ENCODE measurements at regions not wholly inside any gene's neighbourhood (a gene's known extent, or its start where the extent isn't known, plus 50 kb on each side); places are given as distances from the start of the nearest gene placed in this dataset.

DNA sequence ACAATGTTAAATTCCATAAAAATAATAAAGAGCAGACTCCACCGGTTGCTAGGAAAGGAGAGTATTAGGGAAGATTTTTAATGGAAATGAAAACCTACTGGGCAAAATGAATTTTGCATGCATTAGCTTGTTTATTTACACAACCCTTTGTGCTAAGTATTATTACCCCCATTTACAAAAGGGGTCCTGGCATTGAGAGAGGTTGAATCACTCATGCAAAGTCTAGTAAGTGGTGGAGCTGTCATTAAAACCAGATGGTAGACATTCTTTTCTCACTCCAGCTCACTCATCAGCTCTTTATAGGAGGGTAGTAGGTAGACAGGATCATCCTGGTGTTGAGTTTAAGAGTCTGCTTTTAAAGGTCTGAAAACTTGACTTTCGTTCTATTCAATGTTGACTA lies 395.1 kb downstream of the PLK2 start:
- H3K27me3 ChIP-seq (replicated peaks in 1 of 7): no peaks in the 10 kb centered on the region
- peaks cover 0 to 9% (median 5%) of the 10 kb centered on the region in 8 donors for H3K9me3 ChIP-seq
- DNase-seq: no peak
- intact Hi-C loops (cut with DNase I; ENCODE audit: low total_unique reads): no loop called here
- H3K4me3 ChIP-seq: no peak overlapping the region
- TF ChIP-seq, protein P1, sequence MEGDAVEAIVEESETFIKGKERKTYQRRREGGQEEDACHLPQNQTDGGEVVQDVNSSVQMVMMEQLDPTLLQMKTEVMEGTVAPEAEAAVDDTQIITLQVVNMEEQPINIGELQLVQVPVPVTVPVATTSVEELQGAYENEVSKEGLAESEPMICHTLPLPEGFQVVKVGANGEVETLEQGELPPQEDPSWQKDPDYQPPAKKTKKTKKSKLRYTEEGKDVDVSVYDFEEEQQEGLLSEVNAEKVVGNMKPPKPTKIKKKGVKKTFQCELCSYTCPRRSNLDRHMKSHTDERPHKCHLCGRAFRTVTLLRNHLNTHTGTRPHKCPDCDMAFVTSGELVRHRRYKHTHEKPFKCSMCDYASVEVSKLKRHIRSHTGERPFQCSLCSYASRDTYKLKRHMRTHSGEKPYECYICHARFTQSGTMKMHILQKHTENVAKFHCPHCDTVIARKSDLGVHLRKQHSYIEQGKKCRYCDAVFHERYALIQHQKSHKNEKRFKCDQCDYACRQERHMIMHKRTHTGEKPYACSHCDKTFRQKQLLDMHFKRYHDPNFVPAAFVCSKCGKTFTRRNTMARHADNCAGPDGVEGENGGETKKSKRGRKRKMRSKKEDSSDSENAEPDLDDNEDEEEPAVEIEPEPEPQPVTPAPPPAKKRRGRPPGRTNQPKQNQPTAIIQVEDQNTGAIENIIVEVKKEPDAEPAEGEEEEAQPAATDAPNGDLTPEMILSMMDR (IDR thresholded peaks at IDR 0.05 in 8 of 11, conservative IDR thresholded peaks at IDR 0.05 in 3 of 11): no peak
- no peaks in the 10 kb centered on the region for H3K4me1 ChIP-seq
- no peak overlapping the region for H3K27ac ChIP-seq
- no peaks in the 10 kb centered on the region for H3K36me3 ChIP-seq
- 81 to 92% (median 88%) methylated on average over 2 of the region's 2 CpGs for WGBS, 5 donors

DNA sequence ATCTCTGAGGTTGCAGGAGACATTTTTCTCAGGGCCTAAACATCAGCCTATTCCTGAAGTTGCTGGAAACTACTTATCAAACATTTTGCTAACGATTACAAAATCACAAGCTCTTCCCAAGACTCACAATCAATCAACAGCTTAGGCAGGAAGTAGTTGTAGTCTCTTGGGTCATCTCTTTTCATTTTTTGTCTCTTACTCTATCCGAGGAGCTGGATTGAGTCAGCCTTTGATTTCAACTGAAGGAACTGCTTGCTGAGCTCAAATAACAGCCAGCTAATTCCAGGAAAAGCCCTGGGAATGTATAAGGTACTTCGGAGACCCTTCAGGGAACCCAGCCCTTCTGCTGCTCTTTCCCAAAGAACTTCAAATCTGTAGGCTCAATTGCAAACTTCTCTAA lies 398.9 kb downstream of the PLK2 start:
- TF ChIP-seq POLR2AphosphoS5 (IDR thresholded peaks at IDR 0.05) (no peak), POLR2A (IDR thresholded peaks at IDR 0.05) (no peak)
- TF ChIP-seq, protein P1 (IDR thresholded peaks at IDR 0.05 in 8 of 11, conservative IDR thresholded peaks at IDR 0.05 in 3 of 11): no peak
- 62 to 77% (median 68%) methylated on average over 3 of the region's 3 CpGs for WGBS, 5 donors
- no peaks in the 10 kb centered on the region for H3K27me3 ChIP-seq (replicated peaks in 1 of 7)
- no peak overlapping the region for H3K27ac ChIP-seq
- H3K36me3 ChIP-seq: no peaks in the 10 kb centered on the region
- no peaks in the 10 kb centered on the region for H3K4me1 ChIP-seq
- intact Hi-C loops (cut with DNase I; ENCODE audit: low total_unique reads): no loop called here
- DNase-seq: no peak
- H3K9me3 ChIP-seq: peaks cover 0 to 8% (median 6%) of the 10 kb centered on the region in 8 donors
- no peak overlapping the region for H3K4me3 ChIP-seq

DNA sequence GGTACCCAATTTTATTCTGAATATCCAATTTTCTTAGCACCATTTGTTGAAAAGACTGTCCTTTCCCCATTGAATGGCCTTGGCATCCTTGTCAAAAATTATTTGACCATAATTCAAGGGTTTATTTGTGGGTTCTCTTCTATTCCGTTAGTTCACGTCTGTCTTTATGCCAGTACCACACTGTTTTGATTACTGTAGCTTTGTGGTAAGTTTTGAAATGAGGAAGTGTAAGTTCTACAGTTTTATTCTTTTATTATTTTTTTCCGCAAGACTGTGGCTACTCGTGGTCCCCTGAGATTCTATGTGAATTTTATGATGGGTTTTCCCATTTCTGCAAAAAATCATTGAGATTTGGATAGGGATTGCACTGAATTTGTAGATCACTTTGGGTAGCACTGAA lies 402.6 kb downstream of the PLK2 start:
- intact Hi-C loops (cut with DNase I; ENCODE audit: low total_unique reads): no loop called here
- WGBS, 5 donors: 81 to 94% (median 90%) methylated on average over 4 of the region's 4 CpGs

DNA sequence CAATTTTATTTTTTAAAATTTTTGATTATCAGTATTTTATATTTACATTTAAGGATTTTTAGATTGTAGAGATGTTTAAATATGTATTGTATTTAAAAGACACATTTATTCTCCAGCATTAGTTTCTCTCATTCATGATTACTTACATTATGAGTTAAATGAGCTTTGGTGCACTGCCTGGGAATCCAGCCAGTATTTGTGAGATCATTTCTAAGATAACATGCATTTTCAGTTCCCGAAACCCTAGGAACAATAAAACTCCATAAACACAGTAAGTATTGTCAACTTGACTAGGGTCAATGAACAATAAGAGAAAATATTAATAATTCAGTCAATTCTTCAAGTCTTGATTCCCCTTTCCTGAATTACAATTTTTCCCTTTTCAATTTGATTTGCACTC lies 403.3 kb downstream of the PLK2 start:
- intact Hi-C loops (cut with DNase I; ENCODE audit: low total_unique reads): no loop called here
- Histone ChIP-seq H3K36me3 (no peaks in the 10 kb centered on the region), H3K4me3 (no peak overlapping the region), H3K27me3 (replicated peaks in 1 of 7) (no peaks in the 10 kb centered on the region), H3K9me3 (peaks cover 0 to 13% (median 7%) of the 10 kb centered on the region in 8 donors), H3K4me1 (no peaks in the 10 kb centered on the region), H3K27ac (no peak overlapping the region)
- WGBS, 5 donors: 45 to 74% (median 67%) methylated on average over 1 of the region's 1 CpG
- TF ChIP-seq POLR2AphosphoS5 (IDR thresholded peaks at IDR 0.05) (no peak), POLR2A (IDR thresholded peaks at IDR 0.05) (no peak)
- TF ChIP-seq, protein P1 (IDR thresholded peaks at IDR 0.05 in 8 of 11, conservative IDR thresholded peaks at IDR 0.05 in 3 of 11): no peak
- no peak for DNase-seq

More for the DNA sequence above, 402.6 kb downstream of the PLK2 start:
- Histone ChIP-seq H3K9me3 (peaks cover 0 to 12% (median 6%) of the 10 kb centered on the region in 8 donors), H3K27ac (no peak overlapping the region), H3K27me3 (replicated peaks in 1 of 7) (no peaks in the 10 kb centered on the region), H3K4me3 (no peak overlapping the region), H3K36me3 (no peaks in the 10 kb centered on the region), H3K4me1 (no peaks in the 10 kb centered on the region)
- no peak for DNase-seq
- no peak for TF ChIP-seq POLR2A (IDR thresholded peaks at IDR 0.05)
- TF ChIP-seq POLR2AphosphoS5 (IDR thresholded peaks at IDR 0.05): no peak
- TF ChIP-seq, protein P1 (IDR thresholded peaks at IDR 0.05 in 8 of 11, conservative IDR thresholded peaks at IDR 0.05 in 3 of 11): no peak

All from spleen (tissue), 11 donors.